WERI-Rb-1 (cell line): ENCODE measurements at regions not wholly inside any gene's neighbourhood (a gene's known extent, or its start where the extent isn't known, plus 50 kb on each side); places are given as distances from the start of the nearest gene placed in this dataset.

ENCODE experiments used
- DNase-seq: peaks from one replicate; pipeline ENCODE4 v3.0.0-alpha.2; 2020
- H3K27ac ChIP-seq: fragments of 250-450 bp; sonication (Bioruptor Pico); 2 replicates; pipeline ENCODE4 v1.5.1; 2020; ENCODE audit warnings: mild to moderate bottlenecking, moderate library complexity
- H3K27me3 ChIP-seq: fragments of 250-450 bp; sonication (Bioruptor Pico); 2 replicates; pipeline ENCODE4 v1.5.1; 2021; ENCODE audit warnings: mild to moderate bottlenecking, low read depth, moderate library complexity; ENCODE audit not compliant: insufficient read depth, severe bottlenecking
- H3K36me3 ChIP-seq: fragments of 250-450 bp; sonication (Bioruptor Pico); 2 replicates; pipeline ENCODE4 v1.5.1; 2020; ENCODE audit warnings: mild to moderate bottlenecking, moderate library complexity
- H3K4me3 ChIP-seq: 2 replicates; pipeline ENCODE4 v1.5.1; 2011; ENCODE audit warnings: low read depth, mild to moderate bottlenecking, control low read depth, low read length
- H3K9me3 ChIP-seq: fragments of 250-450 bp; sonication (Bioruptor Pico); 2 replicates; pipeline ENCODE4 v1.5.1; 2021; ENCODE audit warnings: mild to moderate bottlenecking, moderate library complexity; ENCODE audit not compliant: severe bottlenecking
- CTCF ChIP-seq: IDR thresholded peaks from 2 replicates; pipeline ENCODE4 v1.5.1; 2011; ENCODE audit warnings: low read depth, mild to moderate bottlenecking, control low read depth, inconsistent platforms, low read length

DNA sequence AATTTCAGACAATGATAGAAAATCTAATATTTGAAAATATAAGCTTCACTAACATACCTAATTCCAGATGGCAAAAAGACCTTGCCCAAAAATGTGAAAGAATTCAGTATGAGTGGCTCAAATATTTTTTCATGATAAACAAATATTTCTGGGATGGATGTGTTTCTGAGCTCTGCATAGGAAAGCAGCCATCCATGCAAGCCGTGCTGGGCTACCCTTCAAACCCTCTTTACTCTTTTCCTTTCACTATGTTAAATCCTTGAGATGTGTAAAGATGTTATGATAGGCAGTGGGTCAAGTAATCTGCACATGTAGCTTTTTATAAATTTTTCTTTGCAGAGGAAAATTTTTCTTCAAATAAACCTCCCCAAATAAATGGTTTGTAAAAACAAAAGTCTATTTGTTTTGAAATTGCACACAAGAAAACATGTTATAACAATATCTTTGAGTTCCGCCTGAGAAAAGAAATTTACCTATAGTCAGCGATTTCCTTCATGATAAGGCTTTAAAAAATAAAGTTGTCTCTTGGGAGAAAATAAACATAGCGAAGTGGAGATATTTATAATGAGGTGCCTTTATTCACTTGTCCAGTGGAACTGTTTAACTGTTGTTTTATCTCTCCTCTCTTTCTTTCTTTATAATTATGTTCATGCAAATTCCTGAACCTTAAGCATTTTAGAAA lies 154.3 kb upstream of the PITX1 start:
- Histone ChIP-seq H3K27me3 (no peaks in the 10 kb centered on the region), H3K9me3 (no peaks in the 10 kb centered on the region), H3K36me3 (no peaks in the 10 kb centered on the region), H3K27ac (no peak overlapping the region), H3K4me3 (no peak overlapping the region)
- TF ChIP-seq CTCF, result no peak
- DNase-seq, result no peak

- Histone ChIP-seq H3K27me3 (no peaks in the 10 kb centered on the region), H3K36me3 (no peaks in the 10 kb centered on the region), H3K27ac (no peak overlapping the region), H3K4me3 (no peak overlapping the region), H3K9me3 (no peaks in the 10 kb centered on the region)
- DNase-seq, result no peak
- no peak for TF ChIP-seq CTCF
Measured at GRCh38 chr5:135186662-135187522, 152.9 kb upstream of the PITX1 start.

- no peak for DNase-seq
- Histone ChIP-seq H3K27me3 (no peaks in the 10 kb centered on the region), H3K36me3 (no peaks in the 10 kb centered on the region), H3K9me3 (no peaks in the 10 kb centered on the region), H3K4me3 (no peak overlapping the region), H3K27ac (no peak overlapping the region)
- no peak for TF ChIP-seq CTCF
Measured at GRCh38 chr5:135185481-135186065, 151.5 kb upstream of the PITX1 start.

- TF ChIP-seq CTCF, result no peak
- Histone ChIP-seq H3K9me3 (no peaks in the 10 kb centered on the region), H3K4me3 (no peak overlapping the region), H3K27ac (no peak overlapping the region), H3K36me3 (no peaks in the 10 kb centered on the region), H3K27me3 (no peaks in the 10 kb centered on the region)
- no peak for DNase-seq
Measured at GRCh38 chr5:135184646-135185045, 150.6 kb upstream of the PITX1 start.

GRCh38 chr5:135183464-135183863 lies 149.4 kb upstream of the PITX1 start:
- H3K27me3 ChIP-seq, result no peaks in the 10 kb centered on the region
- H3K4me3 ChIP-seq, result no peak overlapping the region
- no peak for TF ChIP-seq CTCF
- H3K36me3 ChIP-seq, result no peaks in the 10 kb centered on the region
- no peak for DNase-seq
- H3K27ac ChIP-seq, result no peak overlapping the region
- no peaks in the 10 kb centered on the region for H3K9me3 ChIP-seq
